GM23248 (cell line): ENCODE measurements at regions not wholly inside any gene's neighbourhood (a gene's known extent, or its start where the extent isn't known, plus 50 kb on each side); places are given as distances from the start of the nearest gene placed in this dataset.

Experiments
- EZH2 ChIP-seq: fragments of 200-600 bp; sonication (generic); IDR thresholded peaks from 2 replicates; pipeline ENCODE4 v1.6.1; 2018; ENCODE audit warnings: antibody characterized with exemption, mild to moderate bottlenecking; ENCODE audit not compliant: insufficient read depth, poor library complexity, severe bottlenecking
- EZH2phosphoT487 ChIP-seq: fragments of 200-600 bp; sonication (generic); IDR thresholded peaks from 2 replicates; pipeline ENCODE4 v1.6.1; 2018; ENCODE audit warnings: antibody characterized with exemption, moderate library complexity, mild to moderate bottlenecking, low read depth; ENCODE audit not compliant: insufficient read depth

- TF ChIP-seq EZH2 = no peak
- no peak for TF ChIP-seq EZH2phosphoT487
Observed at GRCh38 chr9:119078015-119078414, 291.2 kb downstream of the BRINP1 start.
